ENCODE measurements at regions not wholly inside any gene's neighbourhood (a gene's known extent, or its start where the extent isn't known, plus 50 kb on each side); places are given as distances from the start of the nearest gene placed in this dataset.

- no peak overlapping the region for H3K4me3 ChIP-seq (ENCODE audit: insufficient read depth, low read length, poor library complexity, severe bottlenecking)
- H3K9me3 ChIP-seq (ENCODE audit: insufficient read depth, low read length) = no peaks in the 10 kb centered on the region
- TF ChIP-seq CTCF (IDR thresholded peaks at IDR 0.05; ENCODE audit: insufficient read depth, low read length, poor library complexity, severe bottlenecking) (no peak), EZH2phosphoT487 (conservative IDR thresholded peaks at IDR 0.05; ENCODE audit: low read length) (no peak)
- H3K4me2 ChIP-seq (ENCODE audit: low read depth, low read length, poor library complexity, severe bottlenecking) = no peak overlapping the region
- H2AFZ ChIP-seq (ENCODE audit: low read depth, low read length, severe bottlenecking) = no peak overlapping the region
- H3K27me3 ChIP-seq (ENCODE audit: low read length) = no peaks in the 10 kb centered on the region
- H3F3A ChIP-seq (ENCODE audit: insufficient read depth) = no peaks in the 10 kb centered on the region
- H3K79me2 ChIP-seq (ENCODE audit: insufficient read depth, low read length) = no peaks in the 10 kb centered on the region
- H3K9me2 ChIP-seq (replicated peaks; ENCODE audit: insufficient read depth, low read length) = no peaks in the 10 kb centered on the region
- no peak overlapping the region for H3K27ac ChIP-seq (ENCODE audit: low read depth, low read length)
- no peaks in the 10 kb centered on the region for H3K36me3 ChIP-seq (ENCODE audit: low read length)
- H3K9ac ChIP-seq (ENCODE audit: low read length) = no peak overlapping the region
- H4K20me1 ChIP-seq (ENCODE audit: low read depth, low read length) = no peaks in the 10 kb centered on the region
These were observed 105.9 kb upstream of the PRLR start for GRCh38 chr5:35336230-35336629.

GRCh38 chr5:35335752-35336151 is 105.5 kb upstream of the PRLR start:
- no peak overlapping the region for H3K4me2 ChIP-seq (ENCODE audit: low read depth, low read length, poor library complexity, severe bottlenecking)
- no peak overlapping the region for H2AFZ ChIP-seq (ENCODE audit: low read depth, low read length, severe bottlenecking)
- TF ChIP-seq EZH2phosphoT487 (conservative IDR thresholded peaks at IDR 0.05; ENCODE audit: low read length) (no peak), CTCF (IDR thresholded peaks at IDR 0.05; ENCODE audit: insufficient read depth, low read length, poor library complexity, severe bottlenecking) (no peak)
- no peak overlapping the region for H3K9ac ChIP-seq (ENCODE audit: low read length)
- H3K36me3 ChIP-seq (ENCODE audit: low read length) = no peaks in the 10 kb centered on the region
- H3K9me3 ChIP-seq (ENCODE audit: insufficient read depth, low read length) = no peaks in the 10 kb centered on the region
- H3K9me2 ChIP-seq (replicated peaks; ENCODE audit: insufficient read depth, low read length) = no peaks in the 10 kb centered on the region
- H3F3A ChIP-seq (ENCODE audit: insufficient read depth) = no peaks in the 10 kb centered on the region
- H4K20me1 ChIP-seq (ENCODE audit: low read depth, low read length) = no peaks in the 10 kb centered on the region
- no peaks in the 10 kb centered on the region for H3K79me2 ChIP-seq (ENCODE audit: insufficient read depth, low read length)
- no peak overlapping the region for H3K4me3 ChIP-seq (ENCODE audit: insufficient read depth, low read length, poor library complexity, severe bottlenecking)
- no peaks in the 10 kb centered on the region for H3K27me3 ChIP-seq (ENCODE audit: low read length)
- no peak overlapping the region for H3K27ac ChIP-seq (ENCODE audit: low read depth, low read length)

GRCh38 chr5:35333366-35333765 is 103.1 kb upstream of the PRLR start:
- Histone ChIP-seq H3K4me2 (ENCODE audit: low read depth, low read length, poor library complexity, severe bottlenecking) (no peak overlapping the region), H4K20me1 (ENCODE audit: low read depth, low read length) (no peaks in the 10 kb centered on the region), H3F3A (ENCODE audit: insufficient read depth) (no peaks in the 10 kb centered on the region), H3K27me3 (ENCODE audit: low read length) (no peaks in the 10 kb centered on the region), H3K4me3 (ENCODE audit: insufficient read depth, low read length, poor library complexity, severe bottlenecking) (no peak overlapping the region), H3K79me2 (ENCODE audit: insufficient read depth, low read length) (no peaks in the 10 kb centered on the region), H2AFZ (ENCODE audit: low read depth, low read length, severe bottlenecking) (no peak overlapping the region), H3K9me2 (replicated peaks; ENCODE audit: insufficient read depth, low read length) (no peaks in the 10 kb centered on the region), H3K36me3 (ENCODE audit: low read length) (no peaks in the 10 kb centered on the region), H3K27ac (ENCODE audit: low read depth, low read length) (no peak overlapping the region), H3K9ac (ENCODE audit: low read length) (no peak overlapping the region), H3K9me3 (ENCODE audit: insufficient read depth, low read length) (no peaks in the 10 kb centered on the region)
- no peak for TF ChIP-seq CTCF (IDR thresholded peaks at IDR 0.05; ENCODE audit: insufficient read depth, low read length, poor library complexity, severe bottlenecking)
- TF ChIP-seq EZH2phosphoT487 (conservative IDR thresholded peaks at IDR 0.05; ENCODE audit: low read length) = no peak
